Right renal pelvis (tissue), 4 donors: ENCODE measurements at regions not wholly inside any gene's neighbourhood (a gene's known extent, or its start where the extent isn't known, plus 50 kb on each side); places are given as distances from the start of the nearest gene placed in this dataset.
"Not testable (repeated sequence)": the region's sequence is repeated elsewhere in the genome, so short reads cannot be mapped to it uniquely, and the experiment has no call there.

Source experiments
- DNase-seq, 4 donors: peaks; one replicate each; pipeline ENCODE4 v3.0.0-alpha.2; 2013; ENCODE audit warnings: low read depth in 4 of 4, low spot score in 3 of 4, missing footprints in 1 of 4

DNA sequence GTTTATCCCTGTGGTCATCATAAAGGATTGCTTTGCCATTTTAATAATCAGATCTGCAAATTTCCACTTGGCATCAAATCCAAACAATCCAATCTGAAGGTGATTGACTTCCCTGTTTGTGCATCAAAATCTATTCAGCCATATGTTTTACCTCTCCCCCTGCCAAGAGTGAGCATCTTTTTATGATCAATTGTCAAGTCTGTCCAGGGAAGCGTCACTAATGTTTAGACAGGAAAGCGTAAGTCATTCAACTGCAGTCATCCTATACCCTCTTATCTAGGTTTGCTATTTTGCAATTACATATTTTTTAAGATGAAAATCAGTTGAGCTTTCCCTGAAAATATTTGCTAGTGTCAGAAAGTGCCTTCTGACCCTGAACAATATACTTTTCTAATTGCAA, 1224.1 kb upstream of the SEL1L start:
- no peak for DNase-seq

DNA sequence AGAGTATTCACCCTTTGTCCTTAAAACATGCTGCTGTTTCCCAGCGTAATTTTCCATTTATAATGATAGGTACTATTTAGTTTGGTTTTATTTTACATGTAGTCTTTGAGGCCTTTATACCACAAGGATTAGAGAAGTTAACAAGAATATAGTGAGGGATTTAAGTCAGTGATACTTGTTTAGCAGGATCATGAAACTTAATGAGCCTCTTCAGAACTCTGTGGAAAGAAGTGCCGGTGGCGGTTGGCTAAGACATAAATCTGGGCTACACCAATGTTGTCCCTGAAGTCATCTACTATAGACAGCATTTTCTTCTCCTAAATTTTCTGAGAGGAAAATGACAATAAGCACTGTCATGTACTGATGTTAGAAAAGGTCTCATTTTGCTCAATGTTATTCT, 1226.0 kb upstream of the SEL1L start:
- peak; percentile 7 to 56 (median 35) for DNase-seq

DNA sequence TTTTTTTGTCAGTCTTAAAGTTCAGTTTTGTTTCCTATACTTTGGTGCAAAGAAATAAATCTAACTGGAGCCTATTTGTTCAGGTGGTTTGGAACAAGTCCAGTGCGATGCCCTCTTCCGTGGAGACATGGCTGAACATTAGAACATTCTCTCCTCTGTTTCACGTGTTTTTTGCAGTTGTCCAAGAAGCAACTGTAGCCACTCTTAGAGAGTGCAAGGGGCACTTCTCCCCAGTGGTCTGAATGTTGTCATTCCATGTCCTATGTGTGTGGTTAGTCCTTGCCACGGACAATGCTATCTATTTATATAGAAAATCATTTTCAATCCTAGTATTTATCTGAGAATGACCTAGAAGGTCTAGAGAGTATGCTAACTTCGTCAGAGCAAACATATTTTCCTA, 1232.5 kb upstream of the SEL1L start:
- no peak for DNase-seq

DNA sequence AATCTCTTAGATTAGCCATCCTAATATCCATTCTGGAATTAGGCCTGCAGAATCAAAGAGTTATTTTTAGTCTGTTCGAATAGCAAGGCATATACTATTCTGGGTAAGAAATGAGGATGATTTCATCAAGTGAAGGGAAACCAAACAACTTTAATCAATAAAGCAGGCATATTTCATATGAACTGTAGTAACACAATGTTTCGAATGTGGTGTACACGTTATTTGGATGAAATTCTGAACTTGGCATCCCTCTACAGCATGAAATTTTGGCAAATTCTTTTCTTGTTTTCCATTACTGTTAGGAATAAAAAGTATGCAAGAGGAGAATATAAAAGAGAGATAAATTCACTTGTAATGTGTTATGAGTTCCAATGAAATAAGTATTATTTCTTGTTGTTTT, 1233.3 kb upstream of the SEL1L start:
- no peak for DNase-seq

DNA sequence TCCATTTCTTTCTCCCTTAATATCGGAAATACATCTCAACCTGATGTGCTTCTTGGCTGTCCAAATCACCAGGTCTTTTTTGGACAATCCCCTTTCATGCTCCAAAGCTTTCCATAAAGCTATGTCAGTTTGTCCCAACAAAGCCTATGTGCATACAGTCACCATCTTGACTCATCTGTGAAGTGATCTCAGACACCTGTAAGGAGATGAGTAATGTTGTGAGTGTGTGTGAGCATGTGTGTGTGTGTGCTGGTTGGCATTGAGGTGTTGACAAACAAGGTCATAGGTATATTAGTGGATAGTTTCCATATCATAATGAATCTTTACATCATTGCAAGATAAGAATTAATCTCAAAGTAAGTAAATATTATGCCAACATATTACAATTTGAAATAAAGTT, 1243.3 kb upstream of the SEL1L start:
- no peak for DNase-seq

DNA sequence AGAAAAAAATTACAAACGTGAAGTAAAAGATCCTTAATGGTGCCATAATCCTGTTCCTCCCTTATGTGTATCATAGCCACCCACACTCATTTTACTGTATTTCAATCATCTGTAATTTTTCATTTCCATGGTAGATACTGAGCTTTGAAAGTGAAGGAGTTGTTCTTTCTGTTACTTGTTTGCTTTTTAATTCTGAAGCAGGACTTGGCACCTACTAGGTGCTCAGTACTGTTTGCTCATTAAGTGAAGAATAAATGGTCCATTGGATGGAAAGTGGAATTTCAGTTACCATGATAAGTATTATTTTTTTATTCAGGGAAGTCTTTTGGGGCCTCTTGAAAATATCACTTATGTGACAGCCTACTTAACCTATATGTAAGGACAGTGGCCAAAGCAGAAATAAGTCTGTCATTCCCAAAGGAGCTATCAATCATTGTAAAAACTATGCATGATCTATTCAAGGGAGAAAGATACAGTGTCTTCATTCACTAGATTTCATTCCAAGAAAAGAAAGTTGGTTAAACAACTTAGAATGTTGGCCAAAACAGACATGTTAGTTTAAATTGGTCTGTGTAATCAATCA, 1244.4 kb upstream of the SEL1L start:
- DNase-seq, result no peak

DNA sequence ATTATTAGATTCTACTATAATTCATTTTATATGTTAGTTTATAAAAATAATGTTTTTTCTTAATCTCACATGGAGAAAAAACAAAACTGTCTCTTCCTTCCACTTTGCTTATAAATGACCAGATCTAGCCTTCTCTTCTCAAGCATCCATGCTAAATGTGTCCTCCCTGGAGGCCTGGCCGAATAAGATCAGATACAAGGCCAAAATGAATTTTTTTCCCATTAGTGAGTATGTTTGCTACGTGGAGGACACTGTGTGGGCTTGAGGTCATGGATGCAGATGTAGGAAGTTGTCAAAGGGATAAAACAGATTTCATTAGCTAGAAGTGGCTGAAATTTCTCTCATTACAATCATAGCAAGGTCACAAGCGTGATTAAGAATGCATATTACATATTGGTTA, 1244.9 kb upstream of the SEL1L start:
- DNase-seq, result no peak

DNA sequence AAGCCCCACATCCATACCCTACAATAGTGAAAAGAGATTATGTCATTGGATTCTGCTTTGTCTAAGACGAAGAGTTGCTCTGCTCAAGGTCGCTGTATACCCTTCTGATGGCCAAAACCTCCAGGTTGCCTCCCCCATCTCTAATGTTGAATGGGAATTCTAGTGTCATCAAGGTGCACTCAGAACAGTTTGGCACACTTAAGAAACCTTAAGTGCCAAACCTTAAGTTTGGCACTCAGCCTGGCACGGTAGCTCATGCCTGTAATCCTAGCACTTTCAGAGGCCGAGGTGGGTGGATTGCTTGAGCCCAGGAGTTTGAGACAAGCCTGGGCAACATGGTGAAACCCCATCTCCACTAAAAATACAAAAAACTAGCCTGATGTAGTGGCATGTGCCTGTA, 1245.6 kb upstream of the SEL1L start:
- DNase-seq, result no peak

DNA sequence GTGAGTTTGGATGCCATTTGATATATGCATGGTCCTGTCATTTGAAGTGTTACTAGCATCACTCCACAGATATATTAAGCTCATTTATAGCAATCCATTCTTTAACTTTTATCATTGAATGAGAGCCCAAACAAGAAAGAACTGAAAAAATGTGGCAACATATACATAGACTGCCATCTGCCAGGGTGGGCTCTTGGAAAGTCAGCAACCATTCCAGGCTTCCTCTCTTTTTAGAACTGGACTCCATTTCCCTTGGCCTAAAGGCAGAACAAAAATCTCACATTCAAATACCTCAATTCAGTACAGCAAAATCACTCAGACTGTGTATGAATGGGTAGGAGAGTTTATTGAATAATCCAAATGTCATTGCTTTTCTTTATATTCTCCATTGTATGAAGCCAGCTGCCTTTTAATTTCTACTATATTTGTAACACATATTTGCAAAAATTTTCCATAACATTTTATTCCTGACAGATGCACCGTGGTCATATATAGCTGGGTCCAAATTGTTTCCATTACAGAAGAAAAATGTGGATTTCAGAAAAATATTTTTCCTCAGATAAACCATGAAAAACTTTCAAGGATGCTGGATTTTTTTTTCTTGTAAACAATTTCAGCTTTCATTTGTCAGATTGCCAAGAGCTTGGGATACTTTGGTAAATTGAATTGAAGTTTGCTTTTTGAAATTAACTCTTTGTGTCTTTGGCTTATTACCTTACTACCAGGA, 1252.3 kb upstream of the SEL1L start:
- no peak for DNase-seq

DNA sequence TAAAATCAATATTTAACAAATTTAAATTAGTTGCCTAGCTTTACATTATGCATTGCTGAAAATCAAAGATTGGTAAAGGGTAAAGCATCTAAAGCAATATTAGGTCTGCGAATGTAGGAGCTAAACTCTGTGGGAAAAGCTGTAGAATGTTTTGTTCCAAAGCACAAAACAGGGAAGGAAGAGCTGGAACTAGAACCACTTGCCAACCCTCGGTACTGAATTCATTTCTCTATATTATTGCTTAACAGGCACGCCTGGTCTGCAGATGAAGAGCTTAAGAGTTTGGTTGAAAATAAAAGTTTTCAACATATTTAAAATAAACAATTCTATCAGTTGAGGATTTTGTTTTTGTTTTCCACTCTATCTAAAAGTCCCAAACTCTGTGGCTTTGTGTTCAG, 1252.8 kb upstream of the SEL1L start:
- no peak for DNase-seq

DNA sequence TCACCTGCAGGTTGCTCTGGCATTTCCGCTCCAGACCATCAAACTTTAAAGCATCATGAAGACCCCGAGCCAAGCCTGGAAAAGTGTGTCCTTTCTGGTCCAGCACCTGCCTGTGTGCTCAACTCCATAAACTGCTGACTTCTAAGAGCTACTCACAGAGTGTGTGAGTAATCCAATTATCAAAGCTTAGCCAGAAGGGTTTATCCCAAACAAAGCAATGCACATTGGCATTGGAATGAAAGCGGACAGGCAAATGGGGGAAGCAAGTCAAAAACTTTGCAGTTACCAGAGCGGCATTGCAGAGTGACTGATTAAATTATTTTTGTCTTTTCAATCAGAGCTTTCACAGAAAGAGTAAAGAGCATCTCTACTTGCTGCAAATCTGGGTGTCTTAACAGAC, 1262.4 kb upstream of the SEL1L start:
- no peak for DNase-seq

DNA sequence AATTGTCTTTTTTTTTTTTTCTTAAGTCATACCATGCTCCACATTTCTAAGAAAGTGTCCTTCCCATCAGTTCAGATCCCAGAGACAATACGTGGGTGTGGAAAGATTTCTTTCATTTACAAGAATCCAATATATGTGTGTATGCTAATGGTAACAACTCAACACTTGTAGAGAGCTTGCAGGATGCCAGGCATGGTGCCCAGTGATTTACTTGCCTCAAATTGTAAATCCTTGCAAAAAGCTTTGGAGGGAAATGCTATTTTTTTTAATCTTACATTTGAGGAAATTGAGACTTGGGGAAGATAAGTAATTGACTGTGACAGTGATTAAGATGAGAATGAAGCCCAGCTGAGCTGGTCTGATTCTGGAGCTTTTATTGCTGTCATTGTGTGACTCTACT, 1264.6 kb upstream of the SEL1L start:
- no peak for DNase-seq

DNA sequence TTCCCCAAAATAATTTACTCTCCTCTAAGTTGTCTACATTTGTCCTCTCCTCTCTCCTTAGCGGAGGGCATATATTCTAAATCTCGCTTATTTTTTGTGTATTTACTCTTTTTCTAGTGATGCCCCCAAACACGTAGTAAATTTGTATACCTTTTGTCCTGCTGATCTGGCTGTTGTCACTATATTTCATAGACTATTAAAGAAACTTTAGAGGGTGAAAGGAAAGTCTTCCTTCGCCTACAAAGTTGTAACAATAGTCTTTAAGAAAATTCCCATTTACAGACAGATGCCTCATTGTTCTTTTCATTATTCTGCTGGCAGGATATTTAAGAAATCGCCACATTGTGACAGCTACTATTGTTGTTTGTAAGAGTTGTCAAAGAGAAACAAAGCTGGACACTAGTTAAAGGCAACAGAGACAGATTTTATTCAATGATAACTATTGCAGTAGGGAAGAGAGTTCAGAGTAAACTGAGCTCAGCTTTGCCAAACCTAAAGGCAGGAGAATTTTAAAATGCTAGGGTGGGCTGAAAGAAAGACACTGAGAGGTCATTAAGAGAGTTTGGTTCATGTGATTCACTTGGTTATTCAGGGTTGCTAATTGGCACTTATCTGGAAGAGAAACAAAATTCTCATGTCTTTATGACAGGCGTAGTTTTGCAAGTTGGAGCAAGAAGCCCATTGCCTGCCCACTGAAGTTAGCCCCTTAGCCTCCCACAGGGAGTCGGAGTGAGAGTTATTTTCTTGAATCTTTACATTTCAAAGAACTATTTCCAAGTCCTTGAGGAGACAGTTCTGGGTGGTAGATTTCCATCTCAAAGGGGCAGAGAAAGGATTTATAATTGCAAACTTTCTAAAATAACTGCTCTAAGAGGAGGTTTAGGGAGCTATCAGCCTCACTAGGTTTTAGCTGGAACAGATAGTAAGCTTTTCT, 1272.5 kb upstream of the SEL1L start:
- DNase-seq, result no peak

DNA sequence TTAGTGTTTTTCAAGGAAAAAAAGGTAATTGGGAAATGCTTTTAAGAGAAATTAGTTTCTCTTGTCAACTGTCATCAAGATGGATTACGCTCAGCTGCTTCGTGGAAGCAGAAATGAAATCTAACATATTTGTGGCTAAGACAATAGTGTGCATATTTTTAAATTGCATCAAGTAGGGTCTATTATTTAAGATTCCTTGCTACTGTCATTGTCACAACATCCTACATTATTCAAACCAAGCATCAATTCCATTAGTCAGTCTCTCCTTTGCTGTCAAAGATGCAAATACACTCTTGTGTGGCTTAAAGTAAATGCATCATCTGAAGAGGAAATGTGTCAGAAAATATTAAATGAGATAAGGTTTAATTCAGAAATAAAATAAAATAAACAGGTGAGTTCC, 1277.6 kb upstream of the SEL1L start:
- DNase-seq, result no peak

DNA sequence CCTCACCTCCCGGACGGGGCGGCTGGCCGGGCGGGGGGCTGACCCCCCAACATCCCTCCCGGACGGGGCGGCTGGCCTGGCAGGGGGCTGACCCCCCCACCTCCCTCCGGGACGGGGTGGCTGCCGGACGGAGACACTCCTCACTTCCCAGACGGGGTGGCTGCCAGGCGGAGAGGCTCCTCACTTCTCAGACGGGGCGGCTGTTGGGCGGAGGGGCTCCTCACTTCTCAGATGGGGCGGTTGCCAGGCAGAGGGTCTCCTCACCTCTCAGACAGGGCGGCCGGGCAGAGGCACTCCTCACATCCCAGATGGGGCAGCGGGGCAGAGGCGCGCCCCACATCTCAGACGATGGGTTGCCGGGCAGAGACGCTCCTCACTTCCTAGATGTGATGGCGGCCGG, 1280.7 kb upstream of the SEL1L start:
- not testable (repeated sequence) for DNase-seq

DNA sequence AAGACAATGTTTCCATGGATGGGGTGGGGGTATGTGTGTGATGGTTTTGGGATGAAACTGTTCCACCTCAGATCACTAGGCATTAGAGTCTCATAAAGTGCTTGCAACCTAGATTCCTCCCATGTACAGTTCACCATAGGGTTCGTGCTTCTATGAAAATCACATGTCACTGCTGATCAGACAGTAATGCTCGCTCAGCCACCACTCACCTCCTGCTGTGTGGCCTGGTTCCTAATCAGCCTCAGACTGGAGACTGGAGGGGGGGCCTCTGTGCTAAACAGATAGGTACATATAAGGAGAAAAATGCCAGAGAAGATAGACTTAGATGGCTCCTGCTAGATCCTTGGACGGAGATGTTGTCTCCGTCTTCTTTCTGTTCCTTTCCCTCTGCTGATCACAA, 1296.9 kb upstream of the SEL1L start:
- no peak for DNase-seq

DNA sequence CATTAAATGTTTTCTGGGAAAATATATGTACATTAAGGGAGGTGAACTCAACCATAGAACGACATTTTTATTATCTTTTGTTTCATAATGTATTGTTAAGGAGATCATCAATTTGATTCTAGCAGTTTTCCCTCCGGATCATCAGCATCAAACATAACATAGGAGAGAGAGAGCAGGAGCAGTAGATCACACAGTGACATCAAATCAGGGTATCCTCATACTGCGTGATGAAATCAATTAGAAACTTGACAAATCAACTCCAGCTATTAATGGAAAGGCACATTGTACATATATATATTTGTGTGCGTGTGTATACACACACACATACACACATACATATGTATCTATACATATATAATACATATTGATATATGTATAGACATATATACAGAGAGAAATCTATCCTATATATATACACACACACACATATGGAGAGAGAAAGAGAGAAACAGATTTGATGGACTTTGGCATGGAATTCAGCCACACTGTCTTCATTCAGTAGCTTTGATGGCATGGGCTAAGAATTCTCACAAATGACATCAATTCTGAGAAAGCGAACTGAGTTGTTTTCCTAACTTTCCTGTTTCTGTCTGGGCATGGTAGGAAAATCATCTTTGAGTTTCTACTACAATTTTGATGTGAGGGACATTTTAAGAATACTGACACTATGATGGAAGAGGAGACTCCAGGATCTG, 1302.8 kb upstream of the SEL1L start:
- no peak for DNase-seq

DNA sequence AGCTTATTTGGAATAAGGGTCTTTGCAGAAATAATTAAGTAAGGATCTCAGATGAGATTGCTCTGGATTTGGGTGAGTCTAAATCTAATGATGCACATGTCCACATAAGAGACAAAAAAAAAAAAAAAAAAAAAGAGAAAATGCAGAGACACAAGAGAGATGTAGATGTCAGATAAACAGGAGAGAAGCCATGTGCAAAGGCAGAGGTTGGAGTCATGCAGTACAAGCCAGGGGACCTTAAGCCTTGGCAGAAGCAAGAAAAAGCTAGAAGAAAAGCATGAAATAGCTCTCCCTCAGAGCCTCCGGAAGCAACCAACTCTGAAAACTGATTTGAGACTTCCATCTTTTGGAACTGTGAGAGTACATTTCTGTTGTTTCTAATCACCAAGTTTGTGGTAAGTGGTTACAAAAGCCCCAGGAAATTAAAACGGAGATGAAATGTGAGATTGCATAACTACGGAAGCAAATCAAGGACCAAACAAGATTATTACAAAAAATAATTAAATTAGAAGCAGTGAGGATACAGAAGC, 1304.0 kb upstream of the SEL1L start:
- DNase-seq, result no peak

DNA sequence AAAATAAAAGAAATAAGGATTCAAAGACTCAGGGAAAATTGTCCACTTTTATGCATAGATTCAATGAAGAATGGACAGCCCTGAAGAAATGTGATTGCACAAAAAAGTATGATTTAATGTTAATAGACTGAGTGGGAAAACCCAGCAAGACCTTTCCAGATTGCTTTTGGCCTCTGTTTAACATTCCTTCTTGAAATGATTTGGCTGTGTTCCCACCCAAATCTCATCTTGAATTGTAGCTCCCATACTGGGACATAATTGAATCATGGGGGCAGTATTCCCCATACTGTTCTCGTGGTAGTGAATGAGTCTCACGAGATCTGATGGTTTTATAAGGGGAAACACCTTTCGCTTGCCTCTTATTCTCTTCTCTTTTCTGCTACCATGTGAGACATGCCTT, 1316.9 kb upstream of the SEL1L start:
- DNase-seq, result no peak

DNA sequence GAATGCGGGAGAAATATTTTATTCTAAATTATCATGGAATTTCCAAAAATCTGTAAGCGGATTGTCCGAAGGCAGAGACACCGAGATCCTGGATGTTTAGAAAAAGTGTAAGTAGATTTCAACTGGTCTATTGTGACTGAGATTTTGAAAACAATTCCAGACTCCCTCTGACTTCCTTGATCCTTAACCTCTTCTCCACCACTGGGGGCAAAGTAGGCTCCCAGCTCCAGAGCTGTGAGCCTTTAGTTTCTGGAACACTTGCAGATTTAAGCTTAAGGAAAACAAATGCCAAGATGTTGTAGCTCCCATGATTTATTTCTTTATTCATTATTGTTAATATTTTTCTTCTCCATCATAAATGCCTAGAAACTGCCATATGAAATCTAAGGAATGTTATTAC, 1320.5 kb upstream of the SEL1L start:
- DNase-seq, result no peak

DNA sequence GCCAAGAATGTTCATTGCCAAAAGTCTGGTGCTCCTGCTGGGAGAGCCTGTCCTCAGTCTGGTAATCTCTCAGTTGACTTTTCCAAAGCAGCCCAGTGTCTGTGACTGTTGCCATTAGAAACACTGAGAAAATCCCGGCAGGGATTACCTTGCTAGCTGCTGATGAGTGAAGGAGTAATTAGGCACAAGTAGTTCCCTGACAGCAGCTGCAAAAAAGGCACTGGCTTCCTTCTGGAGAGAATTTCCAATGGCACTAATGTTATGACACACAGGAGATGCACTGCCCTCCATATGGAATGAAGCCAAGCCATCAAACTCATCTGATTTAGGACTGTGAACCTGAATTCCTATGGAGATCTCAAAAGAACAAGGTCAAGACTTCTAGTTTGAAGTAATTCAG, 1321.2 kb upstream of the SEL1L start:
- no peak for DNase-seq
